ENCODE measurements at regions not wholly inside any gene's neighbourhood (a gene's known extent, or its start where the extent isn't known, plus 50 kb on each side); places are given as distances from the start of the nearest gene placed in this dataset.

DNA sequence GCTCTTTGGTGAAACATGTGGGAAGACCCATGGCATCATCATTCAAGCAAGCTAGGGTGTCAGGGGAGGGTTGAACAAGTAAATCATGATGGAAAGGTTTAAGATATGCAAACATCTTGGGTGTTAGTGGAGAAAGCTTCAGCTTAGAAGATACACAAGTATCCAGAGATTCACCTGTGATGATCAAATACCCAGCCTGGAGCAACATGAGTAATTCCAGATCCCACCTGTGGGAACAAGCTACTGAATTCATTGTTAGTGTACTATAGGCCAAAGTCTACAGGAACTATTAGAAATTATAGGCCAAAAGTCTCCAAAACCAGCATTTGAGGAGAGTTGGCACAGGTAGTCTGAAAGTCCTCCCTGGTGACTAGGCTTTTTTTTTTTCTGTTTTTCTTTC lies 499.9 kb downstream of the NUF2 start:
- no peaks in the 10 kb centered on the region for H3K36me3 ChIP-seq
- no peaks in the 10 kb centered on the region for H3K4me1 ChIP-seq
- no peak overlapping the region for H3K4me3 ChIP-seq
- ATAC-seq (ENCODE audit: low FRiP score in 2 of 2) (no peak), DNase-seq (no peak)
- TF ChIP-seq, protein P1, sequence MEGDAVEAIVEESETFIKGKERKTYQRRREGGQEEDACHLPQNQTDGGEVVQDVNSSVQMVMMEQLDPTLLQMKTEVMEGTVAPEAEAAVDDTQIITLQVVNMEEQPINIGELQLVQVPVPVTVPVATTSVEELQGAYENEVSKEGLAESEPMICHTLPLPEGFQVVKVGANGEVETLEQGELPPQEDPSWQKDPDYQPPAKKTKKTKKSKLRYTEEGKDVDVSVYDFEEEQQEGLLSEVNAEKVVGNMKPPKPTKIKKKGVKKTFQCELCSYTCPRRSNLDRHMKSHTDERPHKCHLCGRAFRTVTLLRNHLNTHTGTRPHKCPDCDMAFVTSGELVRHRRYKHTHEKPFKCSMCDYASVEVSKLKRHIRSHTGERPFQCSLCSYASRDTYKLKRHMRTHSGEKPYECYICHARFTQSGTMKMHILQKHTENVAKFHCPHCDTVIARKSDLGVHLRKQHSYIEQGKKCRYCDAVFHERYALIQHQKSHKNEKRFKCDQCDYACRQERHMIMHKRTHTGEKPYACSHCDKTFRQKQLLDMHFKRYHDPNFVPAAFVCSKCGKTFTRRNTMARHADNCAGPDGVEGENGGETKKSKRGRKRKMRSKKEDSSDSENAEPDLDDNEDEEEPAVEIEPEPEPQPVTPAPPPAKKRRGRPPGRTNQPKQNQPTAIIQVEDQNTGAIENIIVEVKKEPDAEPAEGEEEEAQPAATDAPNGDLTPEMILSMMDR (IDR thresholded peaks at IDR 0.05): no peak
- TF ChIP-seq POLR2A (IDR thresholded peaks at IDR 0.05) (no peak), EP300 (IDR thresholded peaks at IDR 0.05) (no peak), POLR2AphosphoS5 (IDR thresholded peaks at IDR 0.05) (no peak)
- H3K9me3 ChIP-seq: no peaks in the 10 kb centered on the region
- no peak overlapping the region for H3K27ac ChIP-seq
- H3K27me3 ChIP-seq: no peaks in the 10 kb centered on the region

- ATAC-seq (ENCODE audit: low FRiP score in 2 of 2): peak in 1 of 2 donors; percentile 41
- Histone ChIP-seq H3K36me3 (no peaks in the 10 kb centered on the region), H3K27ac (no peak overlapping the region), H3K9me3 (no peaks in the 10 kb centered on the region), H3K4me3 (no peak overlapping the region), H3K27me3 (no peaks in the 10 kb centered on the region), H3K4me1 (no peaks in the 10 kb centered on the region)
- TF ChIP-seq, protein P1 (IDR thresholded peaks at IDR 0.05): no peak
- TF ChIP-seq EP300 (IDR thresholded peaks at IDR 0.05): no peak
- TF ChIP-seq POLR2AphosphoS5 (IDR thresholded peaks at IDR 0.05): no peak
- TF ChIP-seq POLR2A (IDR thresholded peaks at IDR 0.05): no peak
- DNase-seq: no peak
Observed at GRCh38 chr1:163823017-163823416, 501.3 kb downstream of the NUF2 start.

DNA sequence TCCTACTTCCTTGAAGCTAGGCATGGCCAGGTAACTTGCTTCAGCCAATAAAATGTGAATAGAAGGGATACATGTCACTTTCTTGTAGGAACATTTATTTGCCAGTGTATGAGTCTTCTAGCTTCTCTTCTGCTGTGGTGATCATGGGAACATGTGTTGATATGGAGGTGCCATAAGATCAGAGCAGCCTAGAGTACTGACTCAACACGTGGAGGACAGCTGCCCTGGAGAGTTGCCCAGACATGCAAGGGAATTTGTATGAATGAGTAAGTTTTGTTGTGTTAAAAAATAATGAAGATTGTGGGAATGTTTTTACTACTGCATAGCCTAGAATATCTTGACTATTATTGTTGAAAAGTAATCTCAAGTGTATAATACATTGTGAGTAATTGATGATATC lies 502.3 kb downstream of the NUF2 start:
- Histone ChIP-seq H3K9me3 (no peaks in the 10 kb centered on the region), H3K4me1 (no peaks in the 10 kb centered on the region), H3K4me3 (no peak overlapping the region), H3K27ac (no peak overlapping the region), H3K36me3 (no peaks in the 10 kb centered on the region), H3K27me3 (no peaks in the 10 kb centered on the region)
- TF ChIP-seq EP300 (IDR thresholded peaks at IDR 0.05): no peak
- TF ChIP-seq POLR2A (IDR thresholded peaks at IDR 0.05): no peak
- TF ChIP-seq POLR2AphosphoS5 (IDR thresholded peaks at IDR 0.05): no peak
- TF ChIP-seq, protein P1 (IDR thresholded peaks at IDR 0.05): no peak
- peak in 1 of 2 donors; percentile 68 for ATAC-seq (ENCODE audit: low FRiP score in 2 of 2)
- no peak for DNase-seq
- 27 to 52% methylated on average over 1 of the region's 1 CpG for WGBS, 2 donors

- Histone ChIP-seq H3K27ac (no peak overlapping the region), H3K27me3 (no peaks in the 10 kb centered on the region), H3K9me3 (no peaks in the 10 kb centered on the region), H3K36me3 (no peaks in the 10 kb centered on the region), H3K4me1 (no peaks in the 10 kb centered on the region), H3K4me3 (no peak overlapping the region)
- DNase-seq: no peak
- 83 to 92% methylated on average over 3 of the region's 3 CpGs for WGBS, 2 donors
- peak in 1 of 2 donors; percentile 32 for ATAC-seq (ENCODE audit: low FRiP score in 2 of 2)
- TF ChIP-seq POLR2AphosphoS5 (IDR thresholded peaks at IDR 0.05) (no peak), POLR2A (IDR thresholded peaks at IDR 0.05) (no peak), EP300 (IDR thresholded peaks at IDR 0.05) (no peak)
- TF ChIP-seq, protein P1 (IDR thresholded peaks at IDR 0.05): no peak
Observed at GRCh38 chr1:163824490-163824889, 502.7 kb downstream of the NUF2 start.

DNA sequence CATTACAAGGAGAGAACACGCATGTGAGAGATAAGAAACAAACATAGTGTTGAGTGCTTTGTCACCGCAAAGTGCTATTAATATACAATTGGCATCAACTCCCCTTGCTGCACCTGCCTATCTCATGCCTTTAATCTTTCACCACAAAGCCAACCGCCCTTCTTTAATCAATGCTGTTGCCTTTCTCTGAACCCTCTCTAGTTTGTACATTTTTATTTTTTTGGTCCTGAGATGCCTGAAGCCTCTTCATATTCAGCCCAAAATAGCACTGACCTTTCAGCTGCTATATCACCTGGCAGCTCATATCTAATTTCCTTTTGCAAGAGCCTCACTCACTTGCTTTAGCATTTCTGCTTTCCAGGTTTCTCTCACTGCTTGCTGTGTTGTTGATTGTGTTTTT lies 504.7 kb downstream of the NUF2 start:
- H3K36me3 ChIP-seq: no peaks in the 10 kb centered on the region
- H3K4me1 ChIP-seq: no peaks in the 10 kb centered on the region
- H3K9me3 ChIP-seq: no peaks in the 10 kb centered on the region
- no peaks in the 10 kb centered on the region for H3K27me3 ChIP-seq
- DNase-seq: no peak
- H3K27ac ChIP-seq: no peak overlapping the region
- WGBS, 2 donors: 71 to 77% methylated on average over 3 of the region's 3 CpGs
- TF ChIP-seq EP300 (IDR thresholded peaks at IDR 0.05) (no peak), POLR2AphosphoS5 (IDR thresholded peaks at IDR 0.05) (no peak), POLR2A (IDR thresholded peaks at IDR 0.05) (no peak)
- TF ChIP-seq, protein P1 (IDR thresholded peaks at IDR 0.05): no peak
- H3K4me3 ChIP-seq: no peak overlapping the region
- no peak for ATAC-seq (ENCODE audit: low FRiP score in 2 of 2)

Measured in upper lobe of left lung (tissue), 6 donors.